Lung (tissue), 11 donors: ENCODE measurements at regions not wholly inside any gene's neighbourhood (a gene's known extent, or its start where the extent isn't known, plus 50 kb on each side); places are given as distances from the start of the nearest gene placed in this dataset.

Experiments
- ATAC-seq: fragments of 200-7000 bp; cut with Tn5 transposase; one replicate; pipeline ENCODE4 v1.9.1; 2020; ENCODE audit warnings: moderate number of reproducible peaks; ENCODE audit not compliant: insufficient read depth, low FRiP score
- DNase-seq, 3 donors: peaks; one replicate each; pipeline ENCODE4 v3.0.0-alpha.2; 2013 to 2017
- H3K27ac ChIP-seq, 2 donors: one replicate each; pipeline ENCODE4 v1.5.1; 2013; ENCODE audit warnings: mild to moderate bottlenecking in 2 of 2, moderate library complexity in 2 of 2, control low read depth in 1 of 2, inconsistent platforms in 1 of 2, low read depth in 1 of 2, low read length in 1 of 2
- H3K27me3 ChIP-seq, 3 donors: one replicate each; pipeline ENCODE4 v1.5.1; 2013; ENCODE audit warnings: low read length in 2 of 3; ENCODE audit not compliant: control insufficient read depth in 3 of 3, insufficient read depth in 3 of 3
- H3K36me3 ChIP-seq, 4 donors: one replicate each; pipeline ENCODE4 v1.5.1; 2013; ENCODE audit warnings: low read length in 4 of 4, mild to moderate bottlenecking in 1 of 4, moderate library complexity in 1 of 4; ENCODE audit not compliant: control insufficient read depth in 4 of 4, insufficient read depth in 4 of 4
- H3K4me1 ChIP-seq, 5 donors: one replicate each; pipeline ENCODE4 v1.5.1; 2013; ENCODE audit warnings: low read length in 5 of 5, mild to moderate bottlenecking in 2 of 5, moderate library complexity in 1 of 5; ENCODE audit not compliant: control insufficient read depth in 5 of 5, insufficient read depth in 5 of 5
- H3K4me3 ChIP-seq: one replicate; pipeline ENCODE4 v1.5.1; 2013; ENCODE audit warnings: mild to moderate bottlenecking, control low read depth, moderate library complexity
- H3K9ac ChIP-seq, 2 donors: one replicate each; pipeline ENCODE4 v1.5.1; 2013; ENCODE audit warnings: low read length in 2 of 2, control low read depth in 1 of 2; ENCODE audit not compliant: insufficient read depth in 1 of 2
- H3K9me3 ChIP-seq, 4 donors: one replicate each; pipeline ENCODE4 v1.5.1; 2013; ENCODE audit warnings: low read length in 3 of 4, mild to moderate bottlenecking in 1 of 4, moderate library complexity in 1 of 4; ENCODE audit not compliant: control insufficient read depth in 4 of 4, insufficient read depth in 3 of 4
- WGBS, 2 donors: extraction: QIAGEN DNeasy Blood & Tissue Kit; methylation state at CpG; one replicate each; pipeline ENCODE4 v1.1.7; 2013; 5-methylcytosine and 5-hydroxymethylcytosine counted together
- TF ChIP-seq, protein P1 (sequence below): IDR thresholded peaks from 2 replicates; pipeline ENCODE4 v1.5.1; 2012; ENCODE audit warnings: mild to moderate bottlenecking; ENCODE audit errors: control extremely low read depth, extremely low read depth
- donor health status: control.
- donor health status: control.
- donor health status: Bipolar disorder and iron deficiency.
- donor health status: healthy.
- donor health status: DM: yes; HTN: yes; CAD: no.

DNA sequence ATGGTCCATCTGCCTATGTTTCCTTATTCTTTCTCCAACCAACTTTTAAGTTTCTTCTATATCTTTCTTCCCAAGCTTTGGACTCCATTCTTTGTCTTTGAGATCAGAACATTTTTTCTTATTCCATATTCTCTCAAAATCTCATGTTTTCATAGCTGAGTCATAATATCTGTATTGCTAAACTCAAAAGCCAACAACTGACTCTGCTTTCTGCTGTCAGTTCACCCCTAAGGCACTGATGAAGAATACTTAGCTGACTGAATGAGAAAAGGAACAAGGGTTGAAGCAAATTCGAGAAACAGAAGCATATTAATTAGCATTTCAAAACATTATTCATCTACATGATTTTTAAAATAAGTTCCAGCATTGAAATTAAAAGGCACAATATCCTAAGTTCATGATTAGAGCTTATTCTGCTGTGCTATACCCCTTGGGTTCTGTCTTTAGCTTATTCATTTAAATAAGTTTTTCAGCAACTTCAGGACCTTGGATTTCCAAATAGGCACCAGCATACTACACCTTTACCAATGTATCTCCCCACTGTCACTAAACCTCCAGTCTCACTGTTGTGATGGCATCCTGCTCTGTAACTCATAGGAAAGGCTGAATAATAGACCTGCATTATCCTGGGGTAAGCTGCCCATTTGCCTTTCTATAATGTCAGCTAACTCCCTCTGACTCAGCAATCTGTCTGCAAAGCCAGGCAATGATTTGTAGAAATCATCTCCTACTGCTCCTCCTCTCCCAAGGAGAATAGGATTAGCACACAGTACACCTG lies 49.9 kb upstream of the C5orf46 start:
- Histone ChIP-seq H3K9ac (no peak overlapping the region), H3K27ac (no peak overlapping the region), H3K4me1 (no peaks in the 10 kb centered on the region), H3K4me3 (no peak overlapping the region), H3K36me3 (no peaks in the 10 kb centered on the region), H3K27me3 (no peaks in the 10 kb centered on the region), H3K9me3 (no peaks in the 10 kb centered on the region)
- no peak for ATAC-seq
- 57 to 92% methylated on average over 1 of the region's 1 CpG for WGBS, 2 donors
- DNase-seq: no peak
- TF ChIP-seq, protein P1, sequence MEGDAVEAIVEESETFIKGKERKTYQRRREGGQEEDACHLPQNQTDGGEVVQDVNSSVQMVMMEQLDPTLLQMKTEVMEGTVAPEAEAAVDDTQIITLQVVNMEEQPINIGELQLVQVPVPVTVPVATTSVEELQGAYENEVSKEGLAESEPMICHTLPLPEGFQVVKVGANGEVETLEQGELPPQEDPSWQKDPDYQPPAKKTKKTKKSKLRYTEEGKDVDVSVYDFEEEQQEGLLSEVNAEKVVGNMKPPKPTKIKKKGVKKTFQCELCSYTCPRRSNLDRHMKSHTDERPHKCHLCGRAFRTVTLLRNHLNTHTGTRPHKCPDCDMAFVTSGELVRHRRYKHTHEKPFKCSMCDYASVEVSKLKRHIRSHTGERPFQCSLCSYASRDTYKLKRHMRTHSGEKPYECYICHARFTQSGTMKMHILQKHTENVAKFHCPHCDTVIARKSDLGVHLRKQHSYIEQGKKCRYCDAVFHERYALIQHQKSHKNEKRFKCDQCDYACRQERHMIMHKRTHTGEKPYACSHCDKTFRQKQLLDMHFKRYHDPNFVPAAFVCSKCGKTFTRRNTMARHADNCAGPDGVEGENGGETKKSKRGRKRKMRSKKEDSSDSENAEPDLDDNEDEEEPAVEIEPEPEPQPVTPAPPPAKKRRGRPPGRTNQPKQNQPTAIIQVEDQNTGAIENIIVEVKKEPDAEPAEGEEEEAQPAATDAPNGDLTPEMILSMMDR: no peak
